ENCODE measurements at regions not wholly inside any gene's neighbourhood (a gene's known extent, or its start where the extent isn't known, plus 50 kb on each side); places are given as distances from the start of the nearest gene placed in this dataset.

GRCh38 chr4:110897784-110898183, 274.9 kb upstream of the PITX2 start:
- Histone ChIP-seq H3K4me3 (replicated peaks in 1 of 3; ENCODE audit: low read depth in 2 of 3, low read length in 3 of 3) (no peak overlapping the region), H3K9me3 (replicated peaks in 1 of 2; ENCODE audit: control insufficient read depth in 1 of 2, insufficient read depth in 1 of 2, low read length in 2 of 2) (no peaks in the 10 kb centered on the region), H3K27me3 (ENCODE audit: control insufficient read depth in 2 of 2, insufficient read depth in 2 of 2, low read length in 2 of 2) (no peaks in the 10 kb centered on the region), H3K9ac (ENCODE audit: insufficient read depth, low read length, poor library complexity, severe bottlenecking) (no peak overlapping the region), H3K27ac (ENCODE audit: low read depth in 1 of 2, low read length in 2 of 2) (no peak overlapping the region), H3K4me2 (replicated peaks; ENCODE audit: extremely low read depth, low read length, poor library complexity, severe bottlenecking) (no peak overlapping the region), H4K20me1 (ENCODE audit: insufficient read depth, low read length) (no peaks in the 10 kb centered on the region), H2AFZ (ENCODE audit: insufficient read depth, low read depth, low read length, poor library complexity, severe bottlenecking) (no peak overlapping the region), H3K36me3 (replicated peaks in 1 of 2; ENCODE audit: control insufficient read depth in 1 of 2, insufficient read depth in 2 of 2, low read length in 2 of 2) (no peaks in the 10 kb centered on the region), H3K79me2 (ENCODE audit: insufficient read depth, low read length) (no peaks in the 10 kb centered on the region), H3K4me1 (ENCODE audit: control insufficient read depth in 1 of 2, insufficient read depth in 2 of 2, low read length in 2 of 2) (no peaks in the 10 kb centered on the region)
- no peak for DNase-seq
- no peak for TF ChIP-seq CTCF (IDR thresholded peaks at IDR 0.05)
- peaks cover 0 to 1% (median 0%) of the 10 kb centered on the region in 7 donors for H3K9me3 Mint-ChIP-seq
- intact Hi-C loops (cut with micrococcal nuclease), result no loop called here
- no peak overlapping the region for H3K27ac Mint-ChIP-seq
- no peaks in the 10 kb centered on the region for H3K4me1 Mint-ChIP-seq
- peaks cover 0 to 5% (median 0%) of the 10 kb centered on the region in 3 donors for H3K27me3 Mint-ChIP-seq (ENCODE audit: low read depth in 3 of 3)
- H3K36me3 Mint-ChIP-seq, result no peaks in the 10 kb centered on the region
- H3K4me3 Mint-ChIP-seq, result no peak overlapping the region
- WGBS (ENCODE audit: insufficient coverage), result 80% methylated on average over 1 of the region's 5 CpGs

GRCh38 chr4:110898290-110898689, 275.4 kb upstream of the PITX2 start:
- no peak for DNase-seq
- H3K9ac ChIP-seq (ENCODE audit: insufficient read depth, low read length, poor library complexity, severe bottlenecking), result no peak overlapping the region
- Mint-ChIP-seq H3K36me3 (no peaks in the 10 kb centered on the region), H3K4me3 (no peak overlapping the region), H3K9me3 (peaks cover 0 to 1% (median 0%) of the 10 kb centered on the region in 7 donors), H3K27ac (no peak overlapping the region), H3K27me3 (ENCODE audit: low read depth in 3 of 3) (peaks cover 0 to 5% (median 0%) of the 10 kb centered on the region in 3 donors), H3K4me1 (no peaks in the 10 kb centered on the region)
- no peak overlapping the region for H3K4me2 ChIP-seq (replicated peaks; ENCODE audit: extremely low read depth, low read length, poor library complexity, severe bottlenecking)
- intact Hi-C loops (cut with micrococcal nuclease), result no loop called here
- H2AFZ ChIP-seq (ENCODE audit: insufficient read depth, low read depth, low read length, poor library complexity, severe bottlenecking), result no peak overlapping the region
- H3K9me3 ChIP-seq (replicated peaks in 1 of 2; ENCODE audit: control insufficient read depth in 1 of 2, insufficient read depth in 1 of 2, low read length in 2 of 2), result no peaks in the 10 kb centered on the region
- no peak for TF ChIP-seq CTCF (IDR thresholded peaks at IDR 0.05)
- H4K20me1 ChIP-seq (ENCODE audit: insufficient read depth, low read length), result no peaks in the 10 kb centered on the region
- no peaks in the 10 kb centered on the region for H3K4me1 ChIP-seq (ENCODE audit: control insufficient read depth in 1 of 2, insufficient read depth in 2 of 2, low read length in 2 of 2)
- H3K27ac ChIP-seq (ENCODE audit: low read depth in 1 of 2, low read length in 2 of 2), result no peak overlapping the region
- no peaks in the 10 kb centered on the region for H3K27me3 ChIP-seq (ENCODE audit: control insufficient read depth in 2 of 2, insufficient read depth in 2 of 2, low read length in 2 of 2)
- no peaks in the 10 kb centered on the region for H3K36me3 ChIP-seq (replicated peaks in 1 of 2; ENCODE audit: control insufficient read depth in 1 of 2, insufficient read depth in 2 of 2, low read length in 2 of 2)
- no peaks in the 10 kb centered on the region for H3K79me2 ChIP-seq (ENCODE audit: insufficient read depth, low read length)
- no peak overlapping the region for H3K4me3 ChIP-seq (replicated peaks in 1 of 3; ENCODE audit: low read depth in 2 of 3, low read length in 3 of 3)
- WGBS (ENCODE audit: insufficient coverage), result no CpG with 5 or more reads among the region's 1 CpG

Data from CD14-positive monocyte (primary cell).